Activated naive CD8-positive, alpha-beta T cell treated with anti-CD3 and anti-CD28 coated beads for 36 hours (primary cell): ENCODE measurements at regions not wholly inside any gene's neighbourhood (a gene's known extent, or its start where the extent isn't known, plus 50 kb on each side); places are given as distances from the start of the nearest gene placed in this dataset.

Experiments
- DNase-seq: peaks from one replicate; pipeline ENCODE4 v3.0.0; 2021
- H3K27ac Mint-ChIP-seq: one replicate; pipeline ENCODE4 v1.8.0; 2022; ENCODE audit warnings: mild to moderate bottlenecking, moderate library complexity, mixed read lengths
- H3K27me3 Mint-ChIP-seq: one replicate; pipeline ENCODE4 v1.8.0; 2022; ENCODE audit warnings: mild to moderate bottlenecking, mixed read lengths
- H3K36me3 Mint-ChIP-seq: one replicate; pipeline ENCODE4 v1.8.0; 2021; ENCODE audit warnings: mild to moderate bottlenecking, mixed read lengths
- H3K4me1 Mint-ChIP-seq: one replicate; pipeline ENCODE4 v1.8.0; 2021; ENCODE audit warnings: mixed read lengths
- H3K4me3 Mint-ChIP-seq: one replicate; pipeline ENCODE4 v1.8.0; 2022; ENCODE audit warnings: mild to moderate bottlenecking, moderate library complexity, mixed read lengths
- H3K9me3 Mint-ChIP-seq: one replicate; pipeline ENCODE4 v1.8.0; 2022; ENCODE audit warnings: mixed read lengths

DNA sequence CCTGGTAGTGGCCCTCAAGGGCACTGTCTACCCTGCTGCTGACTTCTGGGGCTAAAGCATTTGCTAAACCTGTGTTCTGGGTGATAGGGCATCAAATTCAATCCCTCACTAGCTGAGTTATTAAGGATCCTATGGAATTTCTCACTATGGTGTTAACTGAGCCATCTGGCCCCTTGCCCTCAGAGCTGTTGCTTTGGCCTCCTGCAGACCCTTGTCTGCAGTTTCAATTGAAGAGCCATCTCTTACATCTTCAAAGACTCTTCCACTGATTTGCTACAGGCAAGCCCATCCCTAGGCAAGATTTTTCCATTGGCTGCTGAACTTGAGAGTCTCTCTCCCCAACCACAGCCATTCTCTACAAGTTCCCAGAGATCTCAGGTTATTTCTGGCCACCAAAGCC lies 418.2 kb downstream of the ZNF608 start:
- H3K27me3 Mint-ChIP-seq = peaks cover 5% of the 10 kb centered on the region
- H3K27ac Mint-ChIP-seq = no peak overlapping the region
- no peaks in the 10 kb centered on the region for H3K4me1 Mint-ChIP-seq
- no peaks in the 10 kb centered on the region for H3K36me3 Mint-ChIP-seq
- H3K9me3 Mint-ChIP-seq = peaks cover 3% of the 10 kb centered on the region
- H3K4me3 Mint-ChIP-seq = no peak overlapping the region
- no peak for DNase-seq

- H3K4me3 Mint-ChIP-seq = no peak overlapping the region
These were observed 427.8 kb downstream of the ZNF608 start for GRCh38 chr5:124318661-124319060.

GRCh38 chr5:124317451-124317850 lies 429.0 kb downstream of the ZNF608 start:
- no peaks in the 10 kb centered on the region for H3K9me3 Mint-ChIP-seq
- H3K27ac Mint-ChIP-seq = no peak overlapping the region
- no peak overlapping the region for H3K4me3 Mint-ChIP-seq
- DNase-seq = no peak
- no peaks in the 10 kb centered on the region for H3K36me3 Mint-ChIP-seq
- no peaks in the 10 kb centered on the region for H3K27me3 Mint-ChIP-seq
- no peaks in the 10 kb centered on the region for H3K4me1 Mint-ChIP-seq

More at GRCh38 chr5:124318661-124319060, 427.8 kb downstream of the ZNF608 start:
- no peak for DNase-seq
- Mint-ChIP-seq H3K27ac (no peak overlapping the region), H3K36me3 (no peaks in the 10 kb centered on the region), H3K27me3 (no peaks in the 10 kb centered on the region), H3K4me1 (no peaks in the 10 kb centered on the region), H3K9me3 (no peaks in the 10 kb centered on the region)

GRCh38 chr5:124315741-124316415 lies 430.6 kb downstream of the ZNF608 start:
- Mint-ChIP-seq H3K4me3 (no peak overlapping the region), H3K9me3 (no peaks in the 10 kb centered on the region), H3K27me3 (no peaks in the 10 kb centered on the region), H3K27ac (no peak overlapping the region), H3K4me1 (no peaks in the 10 kb centered on the region), H3K36me3 (no peaks in the 10 kb centered on the region)
- DNase-seq = no peak

- Mint-ChIP-seq H3K27me3 (no peaks in the 10 kb centered on the region), H3K36me3 (no peaks in the 10 kb centered on the region), H3K27ac (no peak overlapping the region), H3K4me3 (no peak overlapping the region), H3K9me3 (no peaks in the 10 kb centered on the region), H3K4me1 (no peaks in the 10 kb centered on the region)
- no peak for DNase-seq
These were observed 436.0 kb downstream of the ZNF608 start for GRCh38 chr5:124310453-124310852.

DNA sequence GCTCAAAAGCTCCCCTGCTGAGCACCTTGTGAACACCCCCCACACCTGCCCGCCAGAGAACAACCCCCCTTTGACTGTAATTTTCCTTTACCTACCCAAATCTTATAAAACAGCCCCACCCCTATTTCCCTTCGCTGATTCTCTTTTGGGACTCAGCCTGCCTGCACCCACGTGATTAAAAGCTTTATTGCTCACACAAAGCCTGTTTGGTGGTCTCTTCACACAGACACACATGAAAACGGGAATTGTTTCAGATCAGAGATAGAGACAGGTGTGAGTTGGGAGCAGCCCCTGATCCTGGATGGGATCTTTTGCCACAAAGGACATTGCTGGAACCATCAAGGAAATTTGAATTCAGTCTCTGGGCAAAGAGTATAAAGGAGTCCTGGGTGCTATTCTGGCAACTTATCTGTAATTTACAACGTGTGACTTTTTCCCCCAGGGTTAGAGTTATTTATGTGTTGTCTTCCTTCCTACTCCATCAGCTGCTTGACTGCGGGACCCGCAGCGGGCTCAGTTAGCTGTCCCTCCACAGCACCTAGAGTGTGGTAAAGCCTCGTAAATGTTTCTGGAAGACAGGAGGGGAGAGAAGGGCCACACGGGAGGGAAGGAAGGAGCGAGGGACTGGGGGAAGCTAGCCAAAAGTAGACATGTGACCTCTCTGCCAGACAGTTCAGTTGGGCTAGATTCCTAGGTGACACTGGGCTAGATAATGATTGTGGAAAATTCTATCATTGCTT lies 437.0 kb downstream of the ZNF608 start:
- Mint-ChIP-seq H3K27ac (no peak overlapping the region), H3K27me3 (no peaks in the 10 kb centered on the region), H3K4me3 (no peak overlapping the region), H3K4me1 (no peaks in the 10 kb centered on the region), H3K9me3 (no peaks in the 10 kb centered on the region), H3K36me3 (no peaks in the 10 kb centered on the region)
- DNase-seq = no peak

DNA sequence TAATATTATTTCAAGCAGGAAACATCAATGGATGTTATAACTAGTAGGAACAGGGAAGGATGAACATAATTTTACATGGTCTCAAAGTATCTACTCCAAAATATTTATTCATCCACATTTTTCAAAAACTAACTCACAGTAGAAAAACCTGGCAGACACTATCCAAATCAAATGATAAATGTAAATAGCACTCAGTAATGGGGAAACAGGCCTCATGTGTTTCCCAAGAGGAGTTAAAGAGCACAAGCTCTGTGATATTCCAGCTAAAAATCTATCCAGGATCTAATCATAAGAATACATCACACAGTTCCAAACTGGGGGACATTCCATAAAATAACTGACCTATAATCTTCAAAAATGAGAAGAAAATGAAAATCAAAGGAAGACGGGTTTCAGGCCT lies 443.1 kb downstream of the ZNF608 start:
- Mint-ChIP-seq H3K4me1 (no peaks in the 10 kb centered on the region), H3K27me3 (no peaks in the 10 kb centered on the region), H3K27ac (no peak overlapping the region), H3K36me3 (no peaks in the 10 kb centered on the region), H3K9me3 (no peaks in the 10 kb centered on the region), H3K4me3 (no peak overlapping the region)
- no peak for DNase-seq

DNA sequence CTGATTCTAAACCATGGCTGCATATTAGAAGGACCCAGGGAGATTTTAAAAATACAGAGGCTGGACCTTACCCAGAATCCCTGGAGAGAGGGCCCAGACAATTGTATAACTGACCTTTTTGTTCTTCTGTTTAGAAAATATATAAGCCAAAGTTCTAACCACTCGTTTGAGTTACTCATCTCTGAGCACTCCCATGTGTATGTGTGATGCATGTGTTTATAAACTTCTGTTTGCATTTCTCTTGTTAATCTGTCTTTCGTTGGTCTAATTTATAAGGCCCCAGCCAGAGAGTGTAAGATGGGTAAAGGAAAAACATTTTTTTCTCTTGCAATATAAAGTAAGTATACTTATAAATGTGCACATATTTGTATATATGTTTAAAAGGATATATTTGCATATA lies 443.9 kb downstream of the ZNF608 start:
- H3K36me3 Mint-ChIP-seq = no peaks in the 10 kb centered on the region

DNA sequence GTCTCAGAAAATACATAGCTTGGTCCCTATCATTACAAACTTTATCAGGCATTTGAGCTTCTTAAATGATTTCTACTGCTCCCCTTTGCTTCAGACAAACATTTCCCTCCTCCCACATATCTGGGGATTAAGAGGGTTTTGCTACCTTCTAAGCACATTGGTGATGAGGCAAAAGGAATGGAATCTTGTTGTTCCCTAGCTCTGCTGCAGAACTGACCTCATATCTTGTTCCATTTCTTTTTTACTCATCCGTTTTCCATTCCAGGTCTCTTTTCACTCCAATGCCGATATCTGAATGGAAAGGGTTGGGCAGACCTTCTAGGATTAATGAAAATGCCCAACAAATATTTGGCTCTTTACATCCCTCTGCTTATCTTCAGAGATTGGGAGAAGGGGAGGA lies 444.6 kb downstream of the ZNF608 start:
- Mint-ChIP-seq H3K27ac (no peak overlapping the region), H3K9me3 (no peaks in the 10 kb centered on the region), H3K4me1 (no peaks in the 10 kb centered on the region), H3K36me3 (no peaks in the 10 kb centered on the region), H3K4me3 (no peak overlapping the region), H3K27me3 (no peaks in the 10 kb centered on the region)
- DNase-seq = no peak

More for the DNA sequence above, 443.9 kb downstream of the ZNF608 start:
- Mint-ChIP-seq H3K4me3 (no peak overlapping the region), H3K27me3 (no peaks in the 10 kb centered on the region), H3K9me3 (no peaks in the 10 kb centered on the region), H3K27ac (no peak overlapping the region), H3K4me1 (no peaks in the 10 kb centered on the region)
- no peak for DNase-seq

GRCh38 chr5:124300815-124301621 lies 445.4 kb downstream of the ZNF608 start:
- H3K4me3 Mint-ChIP-seq = no peak overlapping the region
- H3K27me3 Mint-ChIP-seq = no peaks in the 10 kb centered on the region
- no peak overlapping the region for H3K27ac Mint-ChIP-seq
- no peak for DNase-seq
- no peaks in the 10 kb centered on the region for H3K9me3 Mint-ChIP-seq
- H3K36me3 Mint-ChIP-seq = no peaks in the 10 kb centered on the region
- H3K4me1 Mint-ChIP-seq = no peaks in the 10 kb centered on the region

- Mint-ChIP-seq H3K9me3 (no peaks in the 10 kb centered on the region), H3K36me3 (no peaks in the 10 kb centered on the region), H3K4me3 (no peak overlapping the region), H3K4me1 (no peaks in the 10 kb centered on the region), H3K27me3 (no peaks in the 10 kb centered on the region), H3K27ac (no peak overlapping the region)
- DNase-seq = no peak
These were observed 448.6 kb downstream of the ZNF608 start for GRCh38 chr5:124297826-124298225.

DNA sequence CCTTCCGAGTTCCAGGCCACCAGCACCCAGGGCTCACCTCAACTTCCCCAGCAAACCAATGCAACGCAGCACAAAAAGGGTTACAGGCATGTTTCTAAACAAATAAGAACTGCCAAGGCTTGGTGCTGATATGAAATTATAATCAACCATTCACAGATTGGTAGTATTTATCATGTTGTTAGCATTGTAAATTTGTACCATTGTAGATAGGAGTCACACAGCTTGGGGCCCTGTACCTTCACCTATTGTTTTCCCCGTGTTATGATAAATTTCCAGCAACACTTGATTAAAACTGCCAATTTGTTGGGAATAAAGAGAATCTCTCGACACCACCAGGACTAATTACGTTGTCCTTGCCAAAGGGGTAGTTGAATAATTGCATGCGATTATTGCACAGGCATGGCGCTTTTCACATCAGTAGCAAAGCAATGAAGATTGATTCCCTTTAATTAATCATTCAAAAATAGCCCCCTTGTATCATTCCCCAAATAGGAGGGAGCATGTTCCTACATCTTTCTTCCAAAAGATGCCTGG lies 454.1 kb downstream of the ZNF608 start:
- Mint-ChIP-seq H3K27me3 (no peaks in the 10 kb centered on the region), H3K27ac (no peak overlapping the region), H3K4me3 (no peak overlapping the region), H3K4me1 (no peaks in the 10 kb centered on the region), H3K36me3 (no peaks in the 10 kb centered on the region), H3K9me3 (no peaks in the 10 kb centered on the region)
- no peak for DNase-seq

- Mint-ChIP-seq H3K9me3 (no peaks in the 10 kb centered on the region), H3K27ac (no peak overlapping the region), H3K4me1 (no peaks in the 10 kb centered on the region), H3K4me3 (no peak overlapping the region), H3K36me3 (no peaks in the 10 kb centered on the region), H3K27me3 (no peaks in the 10 kb centered on the region)
- no peak for DNase-seq
These were observed 456.7 kb downstream of the ZNF608 start for GRCh38 chr5:124289641-124290311.

- no peak overlapping the region for H3K27ac Mint-ChIP-seq
- DNase-seq = no peak
- H3K4me1 Mint-ChIP-seq = no peaks in the 10 kb centered on the region
- no peaks in the 10 kb centered on the region for H3K36me3 Mint-ChIP-seq
- H3K9me3 Mint-ChIP-seq = no peaks in the 10 kb centered on the region
- H3K4me3 Mint-ChIP-seq = no peak overlapping the region
- no peaks in the 10 kb centered on the region for H3K27me3 Mint-ChIP-seq
These were observed 457.3 kb downstream of the ZNF608 start for GRCh38 chr5:124289130-124289529.

DNA sequence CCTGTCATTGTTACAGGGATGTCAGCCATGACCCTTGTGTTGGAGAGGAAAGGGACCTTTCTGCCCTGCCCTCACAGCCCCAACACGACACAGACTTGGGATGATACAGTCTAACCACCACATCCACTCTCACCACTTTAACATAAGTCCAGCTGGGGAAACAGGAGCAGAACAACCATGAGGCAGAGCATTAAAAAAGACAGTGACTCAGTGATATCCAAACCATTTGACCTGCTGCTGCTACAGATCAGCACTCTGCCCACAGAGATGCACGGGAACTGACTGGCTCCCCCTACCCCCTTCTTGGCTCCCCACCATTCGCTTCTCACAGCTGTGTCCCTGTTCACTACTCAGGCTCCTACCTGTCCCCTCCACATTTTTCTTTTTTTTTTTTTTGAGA lies 458.6 kb downstream of the ZNF608 start:
- Mint-ChIP-seq H3K4me3 (no peak overlapping the region), H3K4me1 (no peaks in the 10 kb centered on the region), H3K27ac (no peak overlapping the region), H3K9me3 (no peaks in the 10 kb centered on the region), H3K36me3 (no peaks in the 10 kb centered on the region), H3K27me3 (no peaks in the 10 kb centered on the region)
- DNase-seq = no peak
